K562 (cell line): ENCODE measurements at regions not wholly inside any gene's neighbourhood (a gene's known extent, or its start where the extent isn't known, plus 50 kb on each side); places are given as distances from the start of the nearest gene placed in this dataset.

Experiments used
- ATAC-seq: fragments of 200-7000 bp; cut with Tn5 transposase; 3 replicates; pipeline ENCODE4 v1.9.1; 2020; ENCODE audit warnings: moderate library complexity
- BruUV-seq: library from RNA; stranded (reverse); fragments of 400-500 nt; replicated peaks from 2 replicates; lab custom pipeline; 2021; lab: Mats Ljungman, UMichigan
- CTCF ChIA-PET: fragments of 300-600 bp; formaldehyde crosslinking; extraction: SDS; loops from one replicate; lab custom pipeline; 2021; ENCODE audit warnings: low intra/inter-chr PET ratio; lab: Yijun Ruan, JAX
- POLR2A ChIA-PET: fragments of 300-600, 350-650 bp; sonication (Branson Sonifier 250); formaldehyde crosslinking; extraction: SDS; loops from one replicate; lab custom pipeline; 2021; ENCODE audit warnings: antibody characterized with exemption, inconsistent platforms; lab: Yijun Ruan, JAX
- DNase-seq, 4 experiments: peaks; one replicate each; pipeline versions ENCODE4 v3.0.0 to v3.0.0-alpha.2; 2011 to 2018; ENCODE audit warnings: low spot score in 3 of 4, mixed read lengths in 3 of 4; ENCODE audit errors: extremely low read depth in 1 of 4
- FAIRE-seq: peaks from 2 replicates; lab custom pipeline; 2011; peaks lifted over from hg19 to GRCh38; lab: Jason Lieb, UNC
- H2AFZ ChIP-seq: 2 replicates; pipeline ENCODE4 v1.6.0; 2011; ENCODE audit warnings: low read depth, low read length, control low read depth, inconsistent platforms
- H3K27ac ChIP-seq: fragments of 200-600 bp; 3 replicates; pipeline ENCODE4 v1.8.0; 2011; ENCODE audit warnings: low read depth, mild to moderate bottlenecking, control low read depth, inconsistent platforms, low read length, moderate library complexity, mixed read lengths; ENCODE audit errors: extremely low read depth
- H3K27me3 ChIP-seq, 2 experiments: fragments of 300-600 bp in 1 of 2; 2 replicates in 1 of 2; 3 replicates in 1 of 2; pipeline versions ENCODE4 v1.6.0 to v1.8.0; 2011; ENCODE audit warnings: inconsistent platforms in 2 of 2, low read length in 2 of 2, mild to moderate bottlenecking in 1 of 2, mixed read lengths in 1 of 2, moderate library complexity in 1 of 2; ENCODE audit not compliant: control insufficient read depth in 2 of 2, insufficient read depth in 2 of 2
- H3K36me3 ChIP-seq: fragments of 300-600 bp; 3 replicates; pipeline ENCODE4 v1.8.0; 2011; ENCODE audit warnings: mild to moderate bottlenecking, low read length, inconsistent platforms; ENCODE audit not compliant: control insufficient read depth, insufficient read depth
- H3K4me1 ChIP-seq, 2 experiments: fragments of 200-600 bp in 1 of 2; replicated peaks in 1 of 2; 2 replicates in 1 of 2; 3 replicates in 1 of 2; pipeline versions ENCODE4 v1.5.1 to v1.8.0; 2011; ENCODE audit warnings: inconsistent platforms in 2 of 2, low read length in 2 of 2, mild to moderate bottlenecking in 1 of 2, mixed read lengths in 1 of 2, moderate library complexity in 1 of 2; ENCODE audit not compliant: control insufficient read depth in 2 of 2, insufficient read depth in 2 of 2
- H3K4me2 ChIP-seq: 2 replicates; pipeline ENCODE4 v1.6.1; 2011; ENCODE audit warnings: low read length, control low read depth, inconsistent platforms, mixed read lengths; ENCODE audit not compliant: insufficient read depth
- H3K4me3 ChIP-seq: fragments of 200-600 bp; sonication (generic), shearing (Covaris generic); 2 replicates; pipeline ENCODE4 v1.5.1; 2016; ENCODE audit warnings: control low read depth, inconsistent platforms
- H3K79me2 ChIP-seq: fragments of 200-600 bp; 3 replicates; pipeline ENCODE4 v1.8.0; 2011; ENCODE audit warnings: low read length, inconsistent platforms; ENCODE audit not compliant: control insufficient read depth, insufficient read depth
- H3K9ac ChIP-seq, 2 experiments: 2 replicates each; pipeline versions ENCODE4 v1.6.0 to v1.6.1; 2011; ENCODE audit warnings: low read depth in 2 of 2, low read length in 2 of 2, control low read depth in 1 of 2, inconsistent platforms in 1 of 2, mild to moderate bottlenecking in 1 of 2, mixed read lengths in 1 of 2; ENCODE audit not compliant: insufficient read depth in 1 of 2
- H3K9me1 ChIP-seq: one replicate; pipeline ENCODE4 v1.6.0; 2011; ENCODE audit warnings: inconsistent platforms, mild to moderate bottlenecking, low read length, moderate library complexity; ENCODE audit not compliant: control insufficient read depth, insufficient read depth
- H3K9me3 ChIP-seq: replicated peaks from 2 replicates; pipeline ENCODE4 v1.5.1; 2011; ENCODE audit warnings: low read depth, low read length, inconsistent platforms; ENCODE audit not compliant: control insufficient read depth, insufficient read depth
- H4K20me1 ChIP-seq: replicated peaks from 2 replicates; pipeline ENCODE4 v1.6.1; 2011; ENCODE audit warnings: low read length, inconsistent platforms, mixed read lengths; ENCODE audit not compliant: control insufficient read depth, insufficient read depth
- CBX3 ChIP-seq, 2 experiments: IDR thresholded peaks; 1 replicate in 1 of 2; 2 replicates in 1 of 2; pipeline ENCODE4 v1.6.1; 2012; ENCODE audit warnings: inconsistent platforms in 2 of 2, low read length in 2 of 2, borderline replicate concordance in 1 of 2, control low read depth in 1 of 2
- ESRRA ChIP-seq: fragments of 450-650 bp; IDR thresholded peaks from 2 replicates; pipeline ENCODE4 v1.6.1; 2014; ENCODE audit warnings: low read depth, mild to moderate bottlenecking, moderate library complexity, borderline replicate concordance
- NCOA4 ChIP-seq: fragments of 450-650 bp; IDR thresholded peaks from 2 replicates; pipeline ENCODE4 v1.6.1; 2018; ENCODE audit warnings: mild to moderate bottlenecking; ENCODE audit not compliant: partially characterized antibody
- PHB2 ChIP-seq: fragments of 450-650 bp; IDR thresholded peaks from 2 replicates; pipeline ENCODE4 v1.6.1; 2017; ENCODE audit warnings: low read depth
- PHF20 ChIP-seq: fragments of 450-650 bp; IDR thresholded peaks from 2 replicates; pipeline ENCODE4 v1.6.1; 2018; ENCODE audit not compliant: partially characterized antibody
- POLR2H ChIP-seq: IDR thresholded peaks from 2 replicates; pipeline ENCODE4 v1.6.1; 2016; ENCODE audit warnings: missing genetic modification characterization, low read depth, mild to moderate bottlenecking, control low read depth, missing compliant biosample characterization, moderate library complexity
- ZC3H4 ChIP-seq: sonication (generic); formaldehyde crosslinking; IDR thresholded peaks from 2 replicates; pipeline ENCODE4 v1.9.0; 2021; ENCODE audit warnings: missing genetic modification reagents, borderline replicate concordance
- ZNF282 ChIP-seq: sonication (generic); formaldehyde crosslinking; IDR thresholded peaks from 2 replicates; pipeline ENCODE4 v1.8.1; 2023; ENCODE audit warnings: missing genetic modification reagents
- WGBS: fragments of 100-300 bp; shearing (Covaris generic); methylation state at CpG from one replicate; pipeline ENCODE4 v1.1.6; 2016; ENCODE audit warnings: low coverage, mixed read lengths; ENCODE audit not compliant: insufficient coverage; ENCODE audit errors: missing lambda C conversion rate; 5-methylcytosine and 5-hydroxymethylcytosine counted together
- in situ Hi-C: fragments of 300-500 bp; cut with MboI; formaldehyde crosslinking; loops from 4 replicates; pipeline ENCODE4 v1.15.0; 2018; ENCODE audit warnings: inconsistent platforms, mixed read lengths
- intact Hi-C: fragments of 100-400 bp; cut with micrococcal nuclease; formaldehyde crosslinking; loops from 2 replicates; pipeline ENCODE4 v1.14.2; 2022
- TF ChIP-seq, protein P1 (sequence below): fragments of 450-650 bp; IDR thresholded peaks from 2 replicates; pipeline ENCODE4 v1.6.1; 2017; ENCODE audit warnings: antibody characterized with exemption

DNA sequence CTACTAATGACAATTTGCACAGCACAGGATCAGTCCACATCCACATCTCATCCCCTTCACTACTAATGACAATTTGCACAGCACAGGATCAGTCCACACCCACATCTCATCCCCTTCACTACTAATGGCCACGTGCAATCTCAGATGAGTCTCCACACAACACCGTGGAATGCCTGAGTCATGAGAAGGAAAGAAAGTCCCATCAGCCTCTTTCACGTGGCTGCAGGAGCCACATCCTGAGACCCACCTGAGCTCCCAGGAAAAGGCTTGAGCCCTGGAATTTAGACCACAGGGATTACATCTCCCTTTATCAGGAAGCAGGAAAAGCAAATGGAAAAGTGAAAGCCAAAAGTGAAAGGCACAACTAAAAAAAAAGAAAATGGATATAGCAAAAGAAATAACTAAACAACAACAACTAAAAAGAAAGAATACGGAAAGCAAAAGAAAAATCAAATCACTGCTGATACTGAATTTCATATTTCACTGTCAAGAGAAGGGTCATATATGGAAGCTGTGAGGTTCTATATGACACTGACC lies 1300.5 kb downstream of the TMEM121 start:
- Histone ChIP-seq H2AFZ (no peak overlapping the region), H3K79me2 (no peaks in the 10 kb centered on the region), H3K9ac (no peak overlapping the region), H3K4me3 (no peak overlapping the region), H3K4me1 (no peaks in the 10 kb centered on the region), H3K4me2 (no peak overlapping the region)
- CTCF ChIA-PET = no interaction called here
- ATAC-seq = no peak
- DNase-seq = no peak
- 0% methylated on average over 3 of the region's 4 CpGs for WGBS
- no peak for TF ChIP-seq PHB2
- no peak for TF ChIP-seq NCOA4
- no peak for TF ChIP-seq CBX3 (IDR thresholded peaks at IDR 0.05; ENCODE audit: borderline replicate concordance in 1 of 2, low read length in 2 of 2)
- no peak for TF ChIP-seq ZC3H4 (CRISPR knock-in tag)
- TF ChIP-seq PHF20 = no peak
- no peak for TF ChIP-seq POLR2H (tag)
- no peak for TF ChIP-seq ZNF282 (CRISPR knock-in tag)
- no peak for TF ChIP-seq ESRRA
- TF ChIP-seq, protein P1, sequence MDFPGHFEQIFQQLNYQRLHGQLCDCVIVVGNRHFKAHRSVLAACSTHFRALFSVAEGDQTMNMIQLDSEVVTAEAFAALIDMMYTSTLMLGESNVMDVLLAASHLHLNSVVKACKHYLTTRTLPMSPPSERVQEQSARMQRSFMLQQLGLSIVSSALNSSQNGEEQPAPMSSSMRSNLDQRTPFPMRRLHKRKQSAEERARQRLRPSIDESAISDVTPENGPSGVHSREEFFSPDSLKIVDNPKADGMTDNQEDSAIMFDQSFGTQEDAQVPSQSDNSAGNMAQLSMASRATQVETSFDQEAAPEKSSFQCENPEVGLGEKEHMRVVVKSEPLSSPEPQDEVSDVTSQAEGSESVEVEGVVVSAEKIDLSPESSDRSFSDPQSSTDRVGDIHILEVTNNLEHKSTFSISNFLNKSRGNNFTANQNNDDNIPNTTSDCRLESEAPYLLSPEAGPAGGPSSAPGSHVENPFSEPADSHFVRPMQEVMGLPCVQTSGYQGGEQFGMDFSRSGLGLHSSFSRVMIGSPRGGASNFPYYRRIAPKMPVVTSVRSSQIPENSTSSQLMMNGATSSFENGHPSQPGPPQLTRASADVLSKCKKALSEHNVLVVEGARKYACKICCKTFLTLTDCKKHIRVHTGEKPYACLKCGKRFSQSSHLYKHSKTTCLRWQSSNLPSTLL = no peak
- TF ChIP-seq, all 486 proteins: peak for 0
- Histone ChIP-seq H3K36me3 (no peaks in the 10 kb centered on the region), H3K27ac (no peak overlapping the region), H3K9me1 (no peaks in the 10 kb centered on the region), H4K20me1 (no peaks in the 10 kb centered on the region), H3K9me3 (no peaks in the 10 kb centered on the region), H3K27me3 (no peaks in the 10 kb centered on the region)
- FAIRE-seq = no peak
- no TSS peak for BruUV-seq
- POLR2A ChIA-PET = no interaction called here
- intact Hi-C loops (no loop called here), in situ Hi-C loops (no loop called here)
